Urinary bladder (tissue), 3 donors: ENCODE measurements at regions not wholly inside any gene's neighbourhood (a gene's known extent, or its start where the extent isn't known, plus 50 kb on each side); places are given as distances from the start of the nearest gene placed in this dataset.

ENCODE experiments used
- DNase-seq: peaks from one replicate; pipeline ENCODE4 v3.0.0-alpha.2; 2015; ENCODE audit errors: extremely low spot score
- H3K27ac ChIP-seq: one replicate; pipeline ENCODE4 v1.5.1; 2013; ENCODE audit warnings: low read depth, mild to moderate bottlenecking, moderate library complexity
- H3K36me3 ChIP-seq: one replicate; pipeline ENCODE4 v1.6.1; 2013; ENCODE audit warnings: mild to moderate bottlenecking, moderate library complexity; ENCODE audit not compliant: insufficient read depth
- H3K4me1 ChIP-seq: one replicate; pipeline ENCODE4 v1.6.1; 2013; ENCODE audit warnings: mild to moderate bottlenecking, moderate library complexity; ENCODE audit not compliant: insufficient read depth
- H3K4me3 ChIP-seq: one replicate; pipeline ENCODE4 v1.5.1; 2013; ENCODE audit warnings: low read depth, low read length
- WGBS: extraction: QIAGEN DNeasy Blood & Tissue Kit; methylation state at CpG from one replicate; pipeline ENCODE4 v1.1.7; 2013; 5-methylcytosine and 5-hydroxymethylcytosine counted together
- donor health status: healthy with polysubstance abuse.
- donor health status: healthy.

DNA sequence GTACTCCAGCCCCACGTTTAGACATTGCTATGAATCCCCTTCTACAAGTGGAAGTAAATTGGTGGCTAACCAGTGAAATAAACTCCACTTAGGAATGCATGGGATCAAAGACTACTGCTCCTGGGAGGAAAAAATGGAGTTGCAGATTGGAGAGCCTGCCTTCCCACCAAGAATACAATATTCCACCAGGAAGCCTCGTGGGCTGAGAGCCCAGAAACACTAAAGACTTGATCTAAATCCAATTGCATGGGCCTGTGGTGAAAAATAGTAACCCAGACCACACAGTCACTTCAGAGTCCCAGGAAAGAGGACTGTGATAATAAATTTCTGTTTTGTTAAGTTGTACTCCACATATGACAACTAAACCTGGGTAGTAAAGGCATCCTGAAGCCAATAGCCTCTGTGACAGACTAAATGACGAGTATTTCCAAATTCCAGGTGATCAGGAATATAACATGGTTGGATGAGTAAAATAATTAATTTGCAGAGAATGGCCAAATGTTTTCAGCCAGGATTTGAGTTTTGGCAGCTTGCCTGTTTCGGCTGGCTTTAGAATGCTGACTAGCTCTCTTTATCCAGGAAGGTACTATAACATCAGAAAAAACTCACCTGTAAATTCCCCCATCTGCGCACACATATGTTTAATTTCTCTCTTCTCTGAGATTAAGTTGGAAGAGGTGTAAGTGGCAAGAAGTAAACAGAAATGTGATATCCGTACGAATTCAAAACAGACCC is 480.3 kb downstream of the LIG4 start:
- Histone ChIP-seq H3K27ac (no peak overlapping the region), H3K4me1 (no peaks in the 10 kb centered on the region), H3K4me3 (no peak overlapping the region), H3K36me3 (no peaks in the 10 kb centered on the region)
- DNase-seq, result no peak
- WGBS, result 54% methylated on average over 7 of the region's 7 CpGs

DNA sequence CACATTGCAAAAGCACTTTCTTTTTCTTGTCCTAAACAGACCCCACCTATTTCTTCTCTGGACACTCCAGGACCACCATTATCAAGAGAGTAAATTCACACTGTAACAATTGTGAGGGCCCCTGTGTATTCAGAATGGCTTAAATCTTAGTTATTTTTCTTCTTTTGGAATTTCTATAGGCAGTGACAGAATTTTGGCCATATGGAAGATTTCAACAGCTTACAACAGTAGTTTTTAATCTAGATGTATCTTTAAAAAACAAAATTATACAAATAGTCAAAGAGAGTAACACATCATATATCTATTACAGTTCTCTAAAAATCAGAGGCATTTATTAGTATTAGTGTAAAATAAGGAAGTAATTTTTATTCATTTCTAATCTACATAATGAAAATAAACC is 482.1 kb downstream of the LIG4 start:
- Histone ChIP-seq H3K4me3 (no peak overlapping the region), H3K4me1 (no peaks in the 10 kb centered on the region), H3K27ac (no peak overlapping the region), H3K36me3 (no peaks in the 10 kb centered on the region)
- no peak for DNase-seq

DNA sequence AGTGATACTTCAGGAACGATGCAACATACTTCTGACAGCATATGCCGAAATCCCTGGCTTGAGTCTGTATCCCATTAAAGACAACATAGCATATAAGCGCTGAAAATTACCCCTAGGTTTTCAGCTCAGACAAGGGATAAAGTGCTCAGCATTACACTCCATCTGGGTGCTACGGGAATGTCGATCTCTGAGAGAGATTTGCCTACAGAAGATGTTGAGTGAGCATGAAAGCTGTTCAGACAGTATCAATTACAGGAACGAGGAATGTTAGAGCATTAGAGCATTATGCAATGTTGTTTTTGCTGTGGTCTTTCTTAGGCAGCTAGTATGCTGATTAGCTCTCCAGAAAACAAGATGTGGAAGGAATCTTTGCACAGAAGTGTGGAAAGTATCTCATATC is 484.5 kb downstream of the LIG4 start:
- no peak overlapping the region for H3K4me3 ChIP-seq
- DNase-seq, result no peak
- H3K36me3 ChIP-seq, result no peaks in the 10 kb centered on the region
- WGBS, result 60% methylated on average over 6 of the region's 6 CpGs
- no peaks in the 10 kb centered on the region for H3K4me1 ChIP-seq
- no peak overlapping the region for H3K27ac ChIP-seq

DNA sequence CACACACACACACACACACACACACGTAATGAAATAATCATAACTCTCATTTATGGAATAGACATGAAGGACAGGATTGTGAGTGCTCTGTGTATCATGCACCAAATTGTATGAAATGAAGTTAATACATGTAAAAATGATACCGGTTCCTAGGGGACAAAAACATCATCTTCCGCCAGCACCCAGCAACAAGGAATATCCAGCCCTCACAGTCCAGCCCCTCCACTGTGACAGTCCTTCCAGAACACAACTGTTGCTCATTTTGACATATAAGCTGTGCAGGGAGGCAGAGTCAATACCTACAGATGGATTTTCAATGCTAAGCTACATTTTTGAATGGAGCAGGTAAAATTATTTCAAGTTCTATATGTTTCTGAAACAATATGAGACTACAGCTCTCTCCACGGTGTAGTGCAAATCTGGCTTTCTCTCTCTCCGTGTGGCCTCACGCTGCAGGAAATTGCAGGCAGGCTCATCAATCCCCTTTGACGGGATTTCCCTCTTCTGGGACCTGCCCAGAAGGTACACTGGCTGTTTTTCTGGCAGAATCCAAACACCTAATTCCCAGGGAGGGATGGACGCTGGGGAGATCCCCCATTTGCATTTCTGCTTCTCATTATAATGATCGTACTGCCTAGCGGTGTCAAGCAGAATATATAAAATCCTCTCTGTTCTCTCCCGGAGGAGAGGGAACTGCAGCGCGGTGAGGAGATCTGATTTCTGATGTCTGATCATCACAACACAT is 494.0 kb downstream of the LIG4 start:
- Histone ChIP-seq H3K27ac (no peak overlapping the region), H3K4me1 (no peaks in the 10 kb centered on the region), H3K4me3 (no peak overlapping the region), H3K36me3 (no peaks in the 10 kb centered on the region)
- DNase-seq, result no peak
- WGBS, result 39% methylated on average over 13 of the region's 13 CpGs

DNA sequence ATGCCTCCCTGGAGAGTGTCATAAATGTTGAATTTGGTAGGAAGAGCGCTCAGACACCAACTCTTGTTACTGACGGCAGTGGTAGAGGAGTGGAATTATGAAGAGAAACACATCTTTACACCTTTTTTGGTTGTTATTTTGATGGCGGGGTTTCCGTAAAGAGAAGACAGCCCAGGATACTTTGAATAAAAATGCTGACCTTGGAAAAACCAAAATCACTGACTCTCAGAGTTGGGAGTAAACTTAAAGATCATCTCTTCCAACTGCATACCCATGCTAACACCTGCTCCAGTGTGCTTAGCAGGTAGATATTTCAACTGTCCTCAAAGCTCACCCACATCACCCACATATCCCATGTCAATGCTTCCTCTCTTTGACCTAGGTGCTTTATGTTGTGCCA is 498.6 kb downstream of the LIG4 start:
- WGBS, result 68% methylated on average over 4 of the region's 4 CpGs

DNA sequence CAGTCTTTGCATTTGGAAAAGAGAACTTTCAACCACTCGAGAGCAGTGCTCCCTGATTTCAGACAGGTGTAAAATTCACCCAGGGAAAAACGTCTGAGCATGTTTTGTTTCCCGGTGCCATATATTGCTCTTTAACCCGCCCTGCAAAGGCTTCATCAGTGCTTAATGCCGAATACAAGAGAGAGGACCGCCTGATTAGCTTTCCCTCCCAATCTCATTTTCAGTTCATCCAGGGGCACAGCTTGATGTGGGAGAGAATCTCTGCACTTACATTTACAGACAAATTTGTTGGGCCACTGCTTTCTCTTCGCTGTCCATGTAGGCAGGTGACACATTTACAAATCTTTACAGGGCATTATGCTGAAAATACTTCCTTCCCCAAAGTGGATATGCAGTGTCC is 499.1 kb downstream of the LIG4 start:
- H3K27ac ChIP-seq, result no peak overlapping the region
- no peaks in the 10 kb centered on the region for H3K36me3 ChIP-seq
- H3K4me3 ChIP-seq, result no peak overlapping the region
- H3K4me1 ChIP-seq, result no peaks in the 10 kb centered on the region
- 63% methylated on average over 7 of the region's 7 CpGs for WGBS
- DNase-seq, result no peak

More for the DNA sequence above, 498.6 kb downstream of the LIG4 start:
- no peaks in the 10 kb centered on the region for H3K4me1 ChIP-seq
- DNase-seq, result no peak
- H3K36me3 ChIP-seq, result no peaks in the 10 kb centered on the region
- H3K27ac ChIP-seq, result no peak overlapping the region
- H3K4me3 ChIP-seq, result no peak overlapping the region

DNA sequence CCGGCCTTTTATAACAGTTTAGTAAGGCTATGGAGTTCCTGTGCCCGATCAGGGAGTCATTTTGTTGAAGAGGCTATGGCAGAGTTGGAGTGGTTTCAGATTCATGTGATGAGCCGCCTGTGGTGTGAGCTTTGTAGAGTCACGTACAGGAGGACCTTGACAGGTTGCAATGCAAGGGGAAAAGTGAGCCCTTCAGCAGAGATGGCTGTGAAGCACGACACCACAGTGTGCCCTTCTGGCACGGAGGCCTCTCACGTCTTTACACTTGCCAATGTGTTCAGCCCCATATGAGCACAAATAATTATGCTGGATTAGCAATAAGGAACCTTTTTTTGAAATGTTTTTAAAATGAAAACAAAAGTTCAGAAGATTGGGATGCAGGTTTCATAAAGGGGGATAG is 499.8 kb downstream of the LIG4 start:
- H3K4me1 ChIP-seq, result no peaks in the 10 kb centered on the region
- no peak for DNase-seq
- H3K4me3 ChIP-seq, result no peak overlapping the region
- 92% methylated on average over 7 of the region's 7 CpGs for WGBS
- no peaks in the 10 kb centered on the region for H3K36me3 ChIP-seq
- no peak overlapping the region for H3K27ac ChIP-seq

DNA sequence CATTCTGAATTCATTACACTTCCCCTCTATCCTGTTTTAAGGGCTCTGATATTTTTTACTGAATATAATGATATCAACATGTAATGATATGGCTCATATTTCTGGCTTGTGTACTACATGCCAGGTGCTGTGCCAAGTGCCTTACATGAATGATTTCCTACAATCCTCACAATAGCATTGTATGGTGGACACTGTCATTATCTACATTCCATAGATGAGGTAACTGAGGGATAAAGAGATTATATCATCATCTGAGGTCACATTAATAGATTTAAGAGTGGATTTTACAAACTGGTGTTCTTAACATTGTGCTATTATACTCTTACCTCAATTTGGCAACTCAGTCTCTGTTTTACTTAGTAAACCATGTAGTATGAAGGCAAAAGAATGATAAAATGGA is 502.0 kb downstream of the LIG4 start:
- no peak for DNase-seq
- Histone ChIP-seq H3K4me1 (no peaks in the 10 kb centered on the region), H3K4me3 (no peak overlapping the region), H3K36me3 (no peaks in the 10 kb centered on the region), H3K27ac (no peak overlapping the region)

DNA sequence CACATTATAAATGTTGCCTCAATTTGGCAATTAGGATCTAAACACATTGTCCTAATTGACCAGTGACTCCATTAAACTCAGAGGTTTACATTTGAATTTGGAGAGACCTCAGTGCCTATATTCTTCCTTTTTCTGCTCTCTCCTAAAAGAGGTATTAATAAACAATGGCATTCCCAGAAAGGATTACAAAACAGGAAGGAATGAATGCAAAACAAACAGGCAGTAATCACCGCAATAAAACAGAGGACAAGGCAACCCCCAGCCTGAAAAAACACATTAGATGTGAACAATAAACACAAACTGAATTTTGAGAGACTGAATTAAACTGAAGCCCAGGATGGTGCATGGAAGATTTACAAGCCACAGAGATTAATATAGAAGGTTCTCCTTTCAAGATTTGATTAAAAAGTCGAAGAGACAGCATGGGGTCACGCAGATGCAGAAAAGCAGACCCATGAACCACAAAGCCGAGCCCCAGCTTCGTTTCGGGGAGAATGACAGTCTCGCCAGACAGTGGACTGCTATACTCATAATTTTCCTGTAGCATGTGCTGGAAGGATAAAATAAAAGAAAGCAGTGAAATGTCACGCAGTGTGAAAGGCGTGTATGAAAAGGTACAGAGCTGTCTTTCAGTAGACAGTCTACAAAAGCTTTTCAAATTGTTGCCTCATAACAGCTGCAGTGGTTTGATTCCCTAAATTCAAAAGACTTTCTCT is 503.0 kb downstream of the LIG4 start:
- H3K27ac ChIP-seq, result no peak overlapping the region
- 39% methylated on average over 9 of the region's 9 CpGs for WGBS
- DNase-seq, result no peak
- no peaks in the 10 kb centered on the region for H3K4me1 ChIP-seq
- no peaks in the 10 kb centered on the region for H3K36me3 ChIP-seq
- H3K4me3 ChIP-seq, result no peak overlapping the region

DNA sequence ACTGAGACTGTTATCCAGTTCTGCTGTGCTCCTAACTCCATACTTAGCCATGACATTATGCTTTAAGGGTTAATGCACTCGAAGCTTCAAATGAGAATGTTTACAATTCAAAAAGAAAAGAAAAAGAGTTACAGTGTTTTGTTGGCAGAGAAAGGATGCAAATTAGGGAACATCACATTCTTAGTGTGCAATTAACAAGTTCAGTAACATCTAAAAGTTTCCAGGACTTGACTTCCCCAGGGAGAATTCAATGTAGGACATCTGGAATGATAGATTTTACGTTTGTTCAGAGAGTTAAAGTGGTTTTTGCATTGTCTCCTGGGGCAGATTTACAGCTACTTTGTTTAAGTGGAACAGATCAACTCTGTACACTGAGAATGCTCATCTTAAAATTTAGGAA is 525.2 kb downstream of the LIG4 start:
- H3K4me1 ChIP-seq, result no peaks in the 10 kb centered on the region
- H3K27ac ChIP-seq, result no peak overlapping the region
- WGBS, result 19% methylated on average over 2 of the region's 2 CpGs
- no peak overlapping the region for H3K4me3 ChIP-seq
- DNase-seq, result no peak
- no peaks in the 10 kb centered on the region for H3K36me3 ChIP-seq

DNA sequence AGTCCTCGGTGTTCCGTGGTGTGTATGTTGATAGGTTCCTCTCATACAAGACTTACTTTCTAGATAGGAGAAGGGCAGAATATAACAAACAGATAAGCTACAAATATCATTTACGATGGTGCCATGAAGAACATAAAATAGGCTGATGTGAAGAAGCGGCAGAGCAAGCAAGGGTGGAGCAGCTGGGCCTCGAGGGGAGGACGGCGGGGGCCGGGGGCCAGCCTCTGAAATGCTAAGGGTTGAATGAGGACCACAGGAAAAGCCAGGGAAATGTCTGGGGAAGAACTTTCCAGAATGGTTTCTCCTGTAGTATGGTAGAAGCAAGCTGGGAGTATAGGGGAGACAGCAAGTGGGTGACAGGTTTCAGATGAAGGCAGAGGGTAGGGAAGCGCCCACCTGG is 529.5 kb downstream of the LIG4 start:
- no peaks in the 10 kb centered on the region for H3K36me3 ChIP-seq
- DNase-seq, result no peak
- WGBS, result 89% methylated on average over 9 of the region's 9 CpGs
- H3K27ac ChIP-seq, result no peak overlapping the region
- no peaks in the 10 kb centered on the region for H3K4me1 ChIP-seq
- no peak overlapping the region for H3K4me3 ChIP-seq

DNA sequence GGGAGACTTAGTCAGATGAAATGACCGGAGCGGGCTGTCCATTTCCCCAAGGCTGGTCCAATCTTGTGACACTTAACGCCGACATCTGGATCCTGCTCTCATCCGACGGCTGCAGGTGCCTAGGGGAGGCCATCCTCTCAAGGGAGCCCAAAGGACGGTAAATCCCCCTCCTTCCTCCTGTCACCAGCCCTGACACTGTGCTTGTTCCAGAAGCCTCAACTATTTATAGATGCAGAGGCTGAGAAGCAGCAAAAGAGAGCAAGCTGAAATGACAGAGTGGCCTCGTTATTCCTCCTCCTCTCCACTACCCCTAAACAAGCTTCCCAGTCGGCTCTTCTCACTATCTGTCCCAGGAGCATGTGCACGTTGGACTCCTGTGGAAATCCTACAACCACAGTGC is 533.7 kb downstream of the LIG4 start:
- WGBS, result 55% methylated on average over 10 of the region's 10 CpGs
- H3K4me3 ChIP-seq, result no peak overlapping the region
- H3K4me1 ChIP-seq, result no peaks in the 10 kb centered on the region
- no peak for DNase-seq
- H3K27ac ChIP-seq, result no peak overlapping the region
- H3K36me3 ChIP-seq, result no peaks in the 10 kb centered on the region

DNA sequence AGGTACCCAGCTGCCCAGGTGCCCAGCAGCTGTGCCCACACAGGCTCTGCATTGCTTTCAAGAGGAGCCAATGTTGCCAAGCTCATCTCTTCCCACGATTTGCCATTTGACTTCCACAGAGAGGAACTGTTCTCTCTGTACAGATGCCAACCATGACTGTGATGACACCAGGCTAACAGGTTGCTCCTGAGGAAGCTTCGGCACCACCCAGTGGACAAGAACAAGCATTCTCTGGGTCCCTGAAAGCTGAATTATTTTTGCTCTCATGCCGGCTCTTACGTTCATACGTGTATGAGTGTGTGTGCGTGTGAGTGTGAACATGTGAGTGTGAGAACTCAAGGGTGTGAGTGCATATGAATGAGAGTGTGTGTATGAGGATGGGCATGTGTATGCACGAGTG is 535.2 kb downstream of the LIG4 start:
- Histone ChIP-seq H3K4me1 (no peaks in the 10 kb centered on the region), H3K4me3 (no peak overlapping the region), H3K36me3 (no peaks in the 10 kb centered on the region), H3K27ac (no peak overlapping the region)
- no peak for DNase-seq
- WGBS, result 77% methylated on average over 7 of the region's 7 CpGs

DNA sequence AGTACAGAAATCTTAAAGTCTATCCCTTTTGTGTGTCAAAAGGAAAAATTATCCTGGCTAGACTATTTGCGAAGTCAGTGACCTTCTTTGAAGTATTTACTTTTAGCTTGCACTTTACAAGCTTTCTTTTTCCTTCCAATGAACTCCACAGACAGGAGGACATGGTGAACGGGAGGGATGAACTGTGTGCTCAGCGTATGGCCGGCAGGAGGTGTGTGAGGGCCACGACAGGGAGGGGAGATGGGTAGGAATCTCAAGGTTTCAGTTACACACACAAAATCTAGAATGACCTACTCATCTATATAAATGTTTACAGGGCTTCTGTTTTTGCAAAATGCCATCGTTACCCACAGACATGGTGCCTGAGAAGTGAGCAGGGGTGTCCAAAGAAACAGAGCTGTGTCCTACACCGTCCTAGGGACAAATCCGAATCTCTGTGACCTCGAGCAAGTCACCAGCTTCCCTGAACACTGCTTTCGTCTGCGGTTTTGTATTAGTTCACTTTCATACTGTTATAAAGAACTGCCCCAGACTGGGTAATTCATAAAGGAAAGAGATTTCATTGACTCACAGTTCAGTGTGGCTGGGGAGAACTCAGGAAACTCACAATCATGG is 537.2 kb downstream of the LIG4 start:
- H3K27ac ChIP-seq, result no peak overlapping the region
- no peaks in the 10 kb centered on the region for H3K36me3 ChIP-seq
- DNase-seq, result no peak
- WGBS, result 53% methylated on average over 11 of the region's 11 CpGs
- no peaks in the 10 kb centered on the region for H3K4me1 ChIP-seq
- H3K4me3 ChIP-seq, result no peak overlapping the region
